GM18498 (cell line): ENCODE measurements at regions not wholly inside any gene's neighbourhood (a gene's known extent, or its start where the extent isn't known, plus 50 kb on each side); places are given as distances from the start of the nearest gene placed in this dataset.

Experiments
- ATAC-seq: cut with Tn5 transposase; IDR thresholded peaks from one replicate; pipeline ENCODE4 v1.9.1; 2021; ENCODE audit warnings: mild to moderate bottlenecking, moderate library complexity; ENCODE audit not compliant: unreplicated experiment

- ATAC-seq, result no peak
Measured at GRCh38 chr4:140809676-140810075, 53.5 kb upstream of the TBC1D9 start.

GRCh38 chr4:140808256-140808655 is 52.1 kb upstream of the TBC1D9 start:
- no peak for ATAC-seq

GRCh38 chr4:140807491-140808252 is 51.5 kb upstream of the TBC1D9 start:
- peak; percentile 85 for ATAC-seq

- ATAC-seq, result peak; percentile 78
Measured at GRCh38 chr4:140806163-140806562, 50.0 kb upstream of the TBC1D9 start.
